CD14-positive monocyte (primary cell): ENCODE measurements at regions not wholly inside any gene's neighbourhood (a gene's known extent, or its start where the extent isn't known, plus 50 kb on each side); places are given as distances from the start of the nearest gene placed in this dataset.

Experiments
- DNase-seq, 3 donors: peaks; one replicate each; pipeline ENCODE4 v3.0.0-alpha.2; 2011 to 2022
- H2AFZ ChIP-seq: 2 replicates; pipeline ENCODE4 v1.6.0; 2012; ENCODE audit warnings: mild to moderate bottlenecking, low read depth, low read length, inconsistent platforms; ENCODE audit not compliant: insufficient read depth, poor library complexity, severe bottlenecking
- H3K27ac ChIP-seq, 2 donors: 1 replicate in 1 of 2; 2 replicates in 1 of 2; pipeline ENCODE4 v1.5.1; 2012 to 2013; ENCODE audit warnings: low read length in 2 of 2, control low read depth in 1 of 2, inconsistent platforms in 1 of 2, low read depth in 1 of 2, mild to moderate bottlenecking in 1 of 2
- H3K27me3 ChIP-seq, 2 donors: one replicate each; pipeline versions ENCODE4 v1.6.0 to v1.6.1; 2011 to 2013; ENCODE audit warnings: low read length in 2 of 2; ENCODE audit not compliant: control insufficient read depth in 2 of 2, insufficient read depth in 2 of 2
- H3K36me3 ChIP-seq, 2 donors: replicated peaks in 1 of 2; 1 replicate in 1 of 2; 2 replicates in 1 of 2; pipeline versions ENCODE4 v1.5.1 to v1.6.1; 2012 to 2013; ENCODE audit warnings: low read length in 2 of 2, control low read depth in 1 of 2, inconsistent platforms in 1 of 2, mild to moderate bottlenecking in 1 of 2; ENCODE audit not compliant: insufficient read depth in 2 of 2, control insufficient read depth in 1 of 2
- H3K4me1 ChIP-seq, 2 donors: 1 replicate in 1 of 2; 2 replicates in 1 of 2; pipeline versions ENCODE4 v1.5.1 to v1.6.1; 2012 to 2013; ENCODE audit warnings: low read length in 2 of 2, control low read depth in 1 of 2, inconsistent platforms in 1 of 2, mild to moderate bottlenecking in 1 of 2, moderate library complexity in 1 of 2; ENCODE audit not compliant: insufficient read depth in 2 of 2, control insufficient read depth in 1 of 2
- H3K4me2 ChIP-seq: replicated peaks from 2 replicates; pipeline ENCODE3; 2012; ENCODE audit warnings: low read length, moderate library complexity, mild to moderate bottlenecking; ENCODE audit not compliant: poor library complexity, severe bottlenecking; ENCODE audit errors: extremely low read depth
- H3K4me3 ChIP-seq, 3 experiments: fragments of 200-600 bp in 1 of 3; sonication (generic) in 1 of 3; replicated peaks in 1 of 3; 1 replicate in 2 of 3; 2 replicates in 1 of 3; pipeline ENCODE4 v1.5.1; 2011 to 2013; ENCODE audit warnings: low read length in 3 of 3, mild to moderate bottlenecking in 3 of 3, control low read depth in 2 of 3, low read depth in 2 of 3, inconsistent platforms in 1 of 3, moderate library complexity in 1 of 3
- H3K79me2 ChIP-seq: 2 replicates; pipeline ENCODE4 v1.6.0; 2012; ENCODE audit warnings: mild to moderate bottlenecking, control low read depth, inconsistent platforms, low read length, moderate library complexity; ENCODE audit not compliant: insufficient read depth
- H3K9ac ChIP-seq: 2 replicates; pipeline ENCODE4 v1.6.0; 2017; ENCODE audit warnings: low read length, mild to moderate bottlenecking; ENCODE audit not compliant: insufficient read depth, poor library complexity, severe bottlenecking
- H3K9me3 ChIP-seq, 2 donors: replicated peaks in 1 of 2; 1 replicate in 1 of 2; 2 replicates in 1 of 2; pipeline versions ENCODE4 v1.5.1 to v1.6.1; 2012 to 2013; ENCODE audit warnings: low read length in 2 of 2, control low read depth in 1 of 2; ENCODE audit not compliant: control insufficient read depth in 1 of 2, insufficient read depth in 1 of 2
- H4K20me1 ChIP-seq: 2 replicates; pipeline ENCODE4 v1.6.0; 2012; ENCODE audit warnings: mild to moderate bottlenecking, low read length, control low read depth, moderate library complexity; ENCODE audit not compliant: insufficient read depth
- H3K27ac Mint-ChIP-seq, 7 donors: one replicate each; pipeline ENCODE4 v1.8.0; 2020; ENCODE audit warnings: mild to moderate bottlenecking in 7 of 7, mixed read lengths in 7 of 7, moderate library complexity in 6 of 7, inconsistent platforms in 2 of 7
- H3K27me3 Mint-ChIP-seq, 3 donors: one replicate each; pipeline ENCODE4 v1.8.0; 2021 to 2022; ENCODE audit warnings: low read depth in 3 of 3, mild to moderate bottlenecking in 3 of 3, mixed read lengths in 3 of 3, moderate library complexity in 3 of 3, inconsistent platforms in 1 of 3
- H3K36me3 Mint-ChIP-seq, 2 donors: one replicate each; pipeline ENCODE4 v1.8.0; 2020; ENCODE audit warnings: mixed read lengths in 2 of 2, inconsistent platforms in 1 of 2, mild to moderate bottlenecking in 1 of 2
- H3K4me1 Mint-ChIP-seq: one replicate; pipeline ENCODE4 v1.8.0; 2020; ENCODE audit warnings: mild to moderate bottlenecking, mixed read lengths
- H3K4me3 Mint-ChIP-seq, 2 donors: one replicate each; pipeline ENCODE4 v1.8.0; 2020; ENCODE audit warnings: mild to moderate bottlenecking in 2 of 2, mixed read lengths in 2 of 2, moderate library complexity in 1 of 2
- H3K9me3 Mint-ChIP-seq, 7 donors: one replicate each; pipeline ENCODE4 v1.8.0; 2020 to 2022; ENCODE audit warnings: mixed read lengths in 7 of 7, mild to moderate bottlenecking in 6 of 7, moderate library complexity in 6 of 7, inconsistent platforms in 2 of 7
- CTCF ChIP-seq: fragments of 200-600 bp; IDR thresholded peaks from one replicate; pipeline ENCODE4 v1.8.0; 2022; ENCODE audit warnings: antibody characterized with exemption, mild to moderate bottlenecking
- WGBS: methylation state at CpG from one replicate; pipeline ENCODE4 v1.1.5; 2013; ENCODE audit warnings: missing lambda C conversion rate; ENCODE audit not compliant: insufficient coverage; 5-methylcytosine and 5-hydroxymethylcytosine counted together
- intact Hi-C, 2 donors: fragments of 100-400 bp; cut with micrococcal nuclease; formaldehyde crosslinking; loops; one replicate each; pipeline versions ENCODE4 v1.15.0 to v1.15.1; 2023

GRCh38 chr10:124184208-124184830, 90.9 kb upstream of the CHST15 start:
- Histone ChIP-seq H3K9me3 (no peaks in the 10 kb centered on the region), H3K4me2 (no peak overlapping the region), H3K4me3 (no peak overlapping the region), H3K79me2 (no peaks in the 10 kb centered on the region), H2AFZ (no peak overlapping the region), H3K27ac (no peak overlapping the region), H3K27me3 (no peaks in the 10 kb centered on the region), H4K20me1 (no peaks in the 10 kb centered on the region), H3K36me3 (no peaks in the 10 kb centered on the region), H3K9ac (no peak overlapping the region), H3K4me1 (no peaks in the 10 kb centered on the region)
- peaks cover 9 to 12% (median 12%) of the 10 kb centered on the region in 3 donors for H3K27me3 Mint-ChIP-seq
- intact Hi-C loops: no loop called here
- peaks cover 2 to 6% (median 4%) of the 10 kb centered on the region in 7 donors for H3K9me3 Mint-ChIP-seq
- H3K4me3 Mint-ChIP-seq: no peak overlapping the region
- no peak for DNase-seq
- TF ChIP-seq CTCF: no peak
- peaks cover 7% of the 10 kb centered on the region for H3K4me1 Mint-ChIP-seq
- no peaks in the 10 kb centered on the region for H3K36me3 Mint-ChIP-seq
- 100% methylated on average over 1 of the region's 3 CpGs for WGBS
- H3K27ac Mint-ChIP-seq: no peak overlapping the region

- Mint-ChIP-seq H3K9me3 (peaks cover 0 to 2% (median 0%) of the 10 kb centered on the region in 7 donors), H3K4me3 (no peak overlapping the region), H3K4me1 (peaks cover 7% of the 10 kb centered on the region), H3K27me3 (peaks cover 7 to 8% (median 7%) of the 10 kb centered on the region in 3 donors), H3K27ac (peak overlapping the region in 1 of 7 donors; percentile 19), H3K36me3 (no peaks in the 10 kb centered on the region)
- no peak overlapping the region for H3K27ac ChIP-seq
- no peak for DNase-seq
- no peak for TF ChIP-seq CTCF
- H2AFZ ChIP-seq: no peak overlapping the region
- H3K4me3 ChIP-seq: no peak overlapping the region
- no peak overlapping the region for H3K9ac ChIP-seq
- no peaks in the 10 kb centered on the region for H3K27me3 ChIP-seq
- no peaks in the 10 kb centered on the region for H3K36me3 ChIP-seq
- H4K20me1 ChIP-seq: no peaks in the 10 kb centered on the region
- H3K79me2 ChIP-seq: no peaks in the 10 kb centered on the region
- intact Hi-C loops: no loop called here
- no peak overlapping the region for H3K4me2 ChIP-seq
- no peaks in the 10 kb centered on the region for H3K4me1 ChIP-seq
- H3K9me3 ChIP-seq: no peaks in the 10 kb centered on the region
- WGBS: 88% methylated on average over 3 of the region's 7 CpGs
Observed at GRCh38 chr10:124183617-124184016, 90.2 kb upstream of the CHST15 start.
